ENCODE measurements at regions not wholly inside any gene's neighbourhood (a gene's known extent, or its start where the extent isn't known, plus 50 kb on each side); places are given as distances from the start of the nearest gene placed in this dataset.

DNA sequence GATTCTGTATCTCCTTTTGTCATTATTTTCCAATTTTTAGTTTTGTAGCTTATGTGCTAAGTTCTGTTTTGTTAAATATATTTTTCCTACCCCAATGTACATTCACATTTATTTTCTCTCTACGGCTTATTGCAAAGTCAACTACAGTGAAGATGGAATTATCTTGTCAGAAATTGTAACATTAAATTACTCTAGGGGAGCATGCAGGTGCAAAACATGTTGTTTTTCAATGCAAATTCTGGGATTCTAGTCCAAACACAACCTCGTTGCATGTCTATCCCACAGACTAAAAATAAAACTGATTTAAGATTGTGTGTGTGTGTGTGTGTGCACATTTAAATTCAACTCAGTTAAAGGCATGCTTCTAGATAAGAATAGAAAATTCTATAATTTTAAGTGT, 529.1 kb upstream of the POM121L12 start:
- TF ChIP-seq, protein P1, sequence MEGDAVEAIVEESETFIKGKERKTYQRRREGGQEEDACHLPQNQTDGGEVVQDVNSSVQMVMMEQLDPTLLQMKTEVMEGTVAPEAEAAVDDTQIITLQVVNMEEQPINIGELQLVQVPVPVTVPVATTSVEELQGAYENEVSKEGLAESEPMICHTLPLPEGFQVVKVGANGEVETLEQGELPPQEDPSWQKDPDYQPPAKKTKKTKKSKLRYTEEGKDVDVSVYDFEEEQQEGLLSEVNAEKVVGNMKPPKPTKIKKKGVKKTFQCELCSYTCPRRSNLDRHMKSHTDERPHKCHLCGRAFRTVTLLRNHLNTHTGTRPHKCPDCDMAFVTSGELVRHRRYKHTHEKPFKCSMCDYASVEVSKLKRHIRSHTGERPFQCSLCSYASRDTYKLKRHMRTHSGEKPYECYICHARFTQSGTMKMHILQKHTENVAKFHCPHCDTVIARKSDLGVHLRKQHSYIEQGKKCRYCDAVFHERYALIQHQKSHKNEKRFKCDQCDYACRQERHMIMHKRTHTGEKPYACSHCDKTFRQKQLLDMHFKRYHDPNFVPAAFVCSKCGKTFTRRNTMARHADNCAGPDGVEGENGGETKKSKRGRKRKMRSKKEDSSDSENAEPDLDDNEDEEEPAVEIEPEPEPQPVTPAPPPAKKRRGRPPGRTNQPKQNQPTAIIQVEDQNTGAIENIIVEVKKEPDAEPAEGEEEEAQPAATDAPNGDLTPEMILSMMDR (IDR thresholded peaks at IDR 0.05; ENCODE audit: low read depth, low read length), result no peak
- H3K4me3 ChIP-seq (ENCODE audit: low read depth, low read length), result no peak overlapping the region

DNA sequence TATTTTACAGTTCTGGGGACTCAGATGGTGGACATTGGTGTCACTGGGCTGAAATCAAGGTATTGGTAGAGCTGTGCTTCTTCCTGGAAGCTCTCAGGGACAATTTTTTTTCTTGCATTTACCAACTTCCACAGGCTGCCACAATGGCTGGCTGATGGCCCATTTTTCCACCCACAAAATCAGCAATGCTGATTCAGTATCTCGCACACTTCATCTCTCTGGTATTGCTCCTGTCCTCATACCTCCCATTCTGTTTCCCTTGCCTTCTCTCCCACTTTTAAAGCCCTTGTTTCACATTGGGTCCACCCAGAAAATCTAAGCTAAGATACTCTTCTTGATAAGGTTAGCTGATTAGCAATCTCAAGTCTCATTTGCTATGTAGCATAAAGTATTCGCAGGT, 530.9 kb upstream of the POM121L12 start:
- TF ChIP-seq, protein P1 (IDR thresholded peaks at IDR 0.05; ENCODE audit: low read depth, low read length), result no peak
- no peak overlapping the region for H3K4me3 ChIP-seq (ENCODE audit: low read depth, low read length)

- TF ChIP-seq, protein P1 (IDR thresholded peaks at IDR 0.05; ENCODE audit: low read depth, low read length), result no peak
- no peak overlapping the region for H3K4me3 ChIP-seq (ENCODE audit: low read depth, low read length)
Measured at GRCh38 chr7:52502281-52502680, 533.2 kb upstream of the POM121L12 start.

DNA sequence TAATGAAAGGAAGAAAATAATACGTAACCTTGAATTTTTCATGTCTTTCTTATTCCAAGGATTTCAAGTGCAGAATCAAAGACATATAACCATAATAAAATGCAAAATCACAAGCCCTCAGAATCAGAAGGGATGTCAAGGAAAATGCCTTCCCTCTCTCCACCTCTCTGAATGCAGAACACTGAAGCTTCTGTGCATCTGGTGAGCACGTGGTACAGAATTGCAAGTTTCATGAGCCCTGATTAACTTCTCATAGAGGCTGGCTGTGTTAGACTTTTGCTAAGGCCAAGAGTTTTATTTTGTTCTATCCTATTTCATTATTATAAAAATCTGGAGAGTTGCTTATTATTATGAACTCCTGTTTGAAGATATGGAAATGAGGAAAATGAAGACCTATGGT, 533.7 kb upstream of the POM121L12 start:
- no peak overlapping the region for H3K4me3 ChIP-seq (ENCODE audit: low read depth, low read length)
- TF ChIP-seq, protein P1 (IDR thresholded peaks at IDR 0.05; ENCODE audit: low read depth, low read length), result no peak

DNA sequence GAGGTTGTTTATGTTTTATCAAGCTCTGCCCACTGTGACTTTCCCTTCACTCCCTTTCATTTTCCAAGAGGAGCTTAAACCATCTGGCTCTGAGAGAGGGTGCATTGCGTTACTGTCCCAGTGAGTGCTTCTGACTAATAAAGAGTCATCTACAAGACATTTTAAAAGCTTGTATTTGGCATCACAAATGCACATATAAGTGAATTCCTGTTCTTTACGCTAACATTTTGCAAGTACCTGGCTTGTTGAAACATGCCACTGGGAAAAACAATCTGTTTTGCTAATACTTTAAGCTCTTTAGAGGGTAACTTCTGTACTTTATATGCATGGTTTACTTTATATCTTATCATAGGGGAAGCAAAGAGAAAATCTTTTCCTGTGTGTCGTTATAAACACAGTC, 534.6 kb upstream of the POM121L12 start:
- H3K4me3 ChIP-seq (ENCODE audit: low read depth, low read length), result no peak overlapping the region
- TF ChIP-seq, protein P1 (IDR thresholded peaks at IDR 0.05; ENCODE audit: low read depth, low read length), result no peak

DNA sequence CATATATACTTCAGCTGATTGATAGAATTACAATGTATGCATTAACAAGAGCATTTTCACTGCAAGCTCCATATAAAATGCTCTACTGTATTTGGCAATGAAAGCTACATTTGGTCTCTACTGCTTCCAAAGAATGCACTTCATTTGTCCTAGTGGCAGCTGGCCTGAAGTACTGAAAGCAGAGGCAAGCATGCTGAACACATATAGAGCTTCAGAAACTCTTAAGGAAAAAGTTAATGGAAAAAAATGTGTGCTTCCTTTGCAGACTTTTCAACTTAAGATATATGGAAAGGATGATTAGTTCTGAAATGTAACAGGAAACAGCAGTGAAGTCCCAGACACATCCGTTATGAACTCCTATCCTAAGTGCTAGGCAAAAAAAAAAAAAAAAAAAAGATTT, 537.1 kb upstream of the POM121L12 start:
- TF ChIP-seq, protein P1 (IDR thresholded peaks at IDR 0.05; ENCODE audit: low read depth, low read length), result no peak

DNA sequence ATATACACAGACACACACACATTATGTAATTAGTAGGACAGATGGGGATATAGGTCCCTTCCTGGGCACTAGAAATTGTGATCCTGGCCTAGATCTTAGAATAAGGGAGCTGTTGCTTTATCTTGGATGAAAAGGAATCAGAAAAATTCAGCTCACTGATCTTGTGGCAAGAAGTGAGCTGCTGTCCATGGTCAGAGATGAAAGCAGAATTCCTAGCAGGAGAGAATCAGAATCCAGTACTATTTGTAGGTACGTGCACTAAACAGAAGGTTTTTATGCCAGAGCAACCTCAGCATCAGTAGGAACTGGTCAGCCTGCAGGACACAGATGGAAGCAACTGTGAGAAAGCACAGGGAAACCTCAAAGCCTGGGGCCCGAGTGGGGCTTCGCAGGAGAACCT, 549.2 kb upstream of the POM121L12 start:
- H3K4me3 ChIP-seq (ENCODE audit: low read depth, low read length), result no peak overlapping the region
- TF ChIP-seq, protein P1 (IDR thresholded peaks at IDR 0.05; ENCODE audit: low read depth, low read length), result no peak

More for the DNA sequence above, 537.1 kb upstream of the POM121L12 start:
- H3K4me3 ChIP-seq (ENCODE audit: low read depth, low read length), result no peak overlapping the region
